ENCODE measurements at regions not wholly inside any gene's neighbourhood (a gene's known extent, or its start where the extent isn't known, plus 50 kb on each side); places are given as distances from the start of the nearest gene placed in this dataset.
"Not testable (repeated sequence)": the region's sequence is repeated elsewhere in the genome, so short reads cannot be mapped to it uniquely, and the experiment has no call there.

GRCh38 chr5:106530150-106530549 lies 1140.6 kb downstream of the EFNA5 start:
- in situ Hi-C loops (cut with HindIII; ENCODE audit: low pct_ligation_motif_present, low pct_unique_long_range_greater_than_20kb, low sequenced_read_pairs): no loop called here
- no peak for DNase-seq

DNA sequence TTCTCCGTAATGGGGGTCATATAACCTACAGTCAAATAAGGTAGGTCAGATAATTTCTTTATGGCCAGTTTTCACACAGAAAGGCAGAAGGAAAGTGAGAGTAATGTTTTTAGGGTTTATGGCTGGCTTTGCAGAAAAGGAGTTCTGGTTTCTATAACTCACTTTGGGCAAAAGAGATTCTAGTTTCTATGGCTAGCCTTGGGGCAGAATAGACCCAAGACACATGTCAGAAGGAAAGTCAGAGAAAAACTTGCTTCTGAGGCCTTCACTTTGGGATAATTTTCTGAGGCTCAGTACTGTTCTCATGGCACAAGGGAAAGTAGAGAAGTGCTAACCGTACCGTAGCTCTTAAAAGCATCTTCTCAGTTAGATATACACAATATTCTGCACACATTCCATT lies 1145.3 kb downstream of the EFNA5 start:
- in situ Hi-C loops (cut with HindIII; ENCODE audit: low pct_ligation_motif_present, low pct_unique_long_range_greater_than_20kb, low sequenced_read_pairs): no loop called here
- DNase-seq: no peak

- DNase-seq: no peak
- in situ Hi-C loops (cut with HindIII; ENCODE audit: low pct_ligation_motif_present, low pct_unique_long_range_greater_than_20kb, low sequenced_read_pairs): no loop called here
Measured at GRCh38 chr5:106523852-106524251, 1146.9 kb downstream of the EFNA5 start.

DNA sequence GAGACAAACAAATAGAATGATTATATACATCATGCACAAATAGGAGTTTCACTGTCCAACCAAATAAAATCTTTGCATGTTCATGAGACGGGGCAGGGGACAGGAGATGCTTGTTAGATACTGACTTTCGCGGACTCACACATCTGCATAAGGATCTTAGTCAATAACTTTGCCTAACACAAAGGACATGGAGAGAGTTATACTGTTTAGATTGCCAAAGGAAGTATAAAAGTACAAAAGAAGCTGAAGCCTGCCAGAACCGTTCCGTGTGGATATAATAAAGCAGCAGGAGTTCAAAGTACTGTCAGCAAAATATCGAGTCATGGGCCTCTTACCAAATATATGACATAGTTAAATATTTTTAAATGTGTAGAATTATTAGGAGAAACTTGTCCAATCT lies 1148.4 kb downstream of the EFNA5 start:
- in situ Hi-C loops (cut with HindIII; ENCODE audit: low pct_ligation_motif_present, low pct_unique_long_range_greater_than_20kb, low sequenced_read_pairs): no loop called here
- DNase-seq: no peak

DNA sequence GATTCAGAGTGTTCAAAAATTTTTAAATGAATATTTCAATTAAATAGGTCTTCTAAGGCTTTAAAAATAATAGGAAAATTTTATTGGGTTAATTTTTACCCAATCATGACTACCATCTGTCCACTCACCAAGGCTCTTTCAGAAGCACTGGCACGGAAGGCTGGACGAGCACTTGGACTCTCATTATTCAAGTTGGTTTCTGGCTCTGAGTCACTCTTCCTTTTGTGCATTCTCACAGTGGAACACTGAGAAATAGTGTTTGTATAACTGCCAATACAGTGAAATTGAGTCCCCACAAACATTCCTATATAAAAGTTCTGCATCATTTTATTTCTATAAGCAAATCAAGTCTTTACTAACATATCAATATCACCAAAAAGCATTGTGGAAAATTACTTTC lies 1149.0 kb downstream of the EFNA5 start:
- in situ Hi-C loops (cut with HindIII; ENCODE audit: low pct_ligation_motif_present, low pct_unique_long_range_greater_than_20kb, low sequenced_read_pairs): no loop called here
- peak; percentile 74 for DNase-seq

DNA sequence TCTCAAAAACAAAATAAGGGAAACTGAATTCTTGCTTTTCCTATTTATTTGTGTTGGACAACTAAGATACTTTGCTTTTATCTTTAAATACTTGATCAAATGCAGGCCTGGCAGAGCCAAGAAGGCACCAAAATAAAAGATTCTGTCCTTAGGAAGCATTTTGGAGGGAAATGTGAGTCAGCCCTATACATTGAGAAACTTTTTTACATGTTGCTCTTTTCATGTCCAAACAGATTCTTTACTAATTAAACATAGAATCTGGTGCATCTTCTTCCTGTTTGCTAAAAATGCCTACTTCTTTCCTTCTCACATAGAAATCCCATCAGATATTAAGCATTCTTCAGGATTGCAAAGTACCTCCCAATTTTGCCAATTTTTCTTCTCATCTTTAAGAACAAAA lies 1160.4 kb downstream of the EFNA5 start:
- DNase-seq: no peak
- in situ Hi-C loops (cut with HindIII; ENCODE audit: low pct_ligation_motif_present, low pct_unique_long_range_greater_than_20kb, low sequenced_read_pairs): no loop called here

DNA sequence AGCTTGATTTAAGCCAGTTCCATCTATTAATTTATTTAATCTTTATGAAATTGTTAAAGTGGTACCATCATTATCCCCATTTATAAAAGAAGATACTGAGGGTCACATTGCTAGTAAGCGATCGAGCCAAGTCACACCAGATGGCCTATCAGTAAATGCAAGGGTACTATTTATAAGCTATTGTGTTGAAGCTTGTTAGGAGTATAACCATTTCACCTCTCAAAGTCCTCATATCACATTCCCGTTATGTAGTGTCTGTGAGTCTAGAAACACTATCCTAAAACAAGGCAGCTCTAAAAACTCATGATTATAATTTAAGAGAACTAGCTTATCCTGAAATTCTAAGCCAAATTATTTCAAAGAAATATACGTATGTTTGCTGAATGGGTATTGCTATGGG lies 1161.8 kb downstream of the EFNA5 start:
- in situ Hi-C loops (cut with HindIII; ENCODE audit: low pct_ligation_motif_present, low pct_unique_long_range_greater_than_20kb, low sequenced_read_pairs): no loop called here
- DNase-seq: no peak

DNA sequence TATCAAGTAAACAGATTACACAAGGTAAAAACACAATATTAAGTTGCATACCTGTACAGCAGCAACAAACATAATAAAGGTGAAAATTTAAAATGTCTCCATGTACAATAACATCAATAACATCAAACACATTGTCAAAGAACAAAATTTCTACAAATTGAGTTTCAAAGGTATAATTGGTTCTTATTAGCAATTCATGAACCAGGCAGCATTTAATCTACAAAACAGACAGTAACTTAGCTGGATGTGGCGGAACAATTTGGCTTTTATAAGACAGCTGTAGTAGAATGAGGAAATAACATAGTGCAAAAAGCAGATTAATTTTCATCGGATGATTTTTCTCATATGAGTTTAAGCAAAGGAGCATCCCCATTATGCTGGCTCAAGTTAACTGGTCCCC lies 1176.8 kb downstream of the EFNA5 start:
- DNase-seq: no peak
- in situ Hi-C loops (cut with HindIII; ENCODE audit: low pct_ligation_motif_present, low pct_unique_long_range_greater_than_20kb, low sequenced_read_pairs): no loop called here

GRCh38 chr5:106489004-106489403 lies 1181.7 kb downstream of the EFNA5 start:
- in situ Hi-C loops (cut with HindIII; ENCODE audit: low pct_ligation_motif_present, low pct_unique_long_range_greater_than_20kb, low sequenced_read_pairs): no loop called here
- no peak for DNase-seq

DNA sequence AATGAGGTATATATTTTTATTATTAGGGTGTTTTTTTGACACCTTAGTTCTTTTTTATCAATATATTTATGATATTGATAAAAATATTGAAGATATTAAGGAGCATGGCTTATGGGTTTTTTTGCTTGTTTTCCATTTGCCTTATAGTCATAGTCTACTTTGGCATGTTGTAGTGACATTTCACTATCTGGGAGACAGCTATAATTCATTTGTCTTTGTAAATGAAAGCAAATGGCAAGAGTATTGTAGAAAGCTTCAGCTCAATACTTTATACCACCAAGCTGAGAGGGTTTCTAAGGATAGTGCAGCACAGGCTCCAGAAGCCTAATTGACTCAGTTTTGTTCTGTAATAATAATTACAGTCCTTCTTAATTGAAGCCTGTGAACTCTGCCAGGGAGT lies 1182.3 kb downstream of the EFNA5 start:
- DNase-seq: no peak
- in situ Hi-C loops (cut with HindIII; ENCODE audit: low pct_ligation_motif_present, low pct_unique_long_range_greater_than_20kb, low sequenced_read_pairs): no loop called here

DNA sequence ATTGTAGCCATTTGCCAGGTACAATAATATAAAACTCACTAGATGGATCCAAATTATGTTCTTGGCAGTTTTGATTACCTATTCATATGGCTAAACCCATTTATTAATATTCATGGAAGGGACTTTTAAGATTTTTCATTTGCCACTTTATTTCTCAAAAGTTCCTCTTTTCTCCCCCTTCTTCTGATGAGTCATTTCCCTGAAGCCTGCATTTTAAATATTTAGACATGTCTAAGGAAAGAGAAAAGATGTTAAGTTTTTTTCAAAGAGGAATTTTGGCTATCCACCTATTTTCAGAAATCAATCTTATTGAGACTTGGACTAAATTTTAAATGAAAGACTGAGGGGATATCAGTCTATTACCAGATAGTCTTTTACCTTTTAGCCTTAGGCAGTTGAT lies 1189.4 kb downstream of the EFNA5 start:
- in situ Hi-C loops (cut with HindIII; ENCODE audit: low pct_ligation_motif_present, low pct_unique_long_range_greater_than_20kb, low sequenced_read_pairs): no loop called here
- no peak for DNase-seq

GRCh38 chr5:106476630-106477029 lies 1194.1 kb downstream of the EFNA5 start:
- in situ Hi-C loops (cut with HindIII; ENCODE audit: low pct_ligation_motif_present, low pct_unique_long_range_greater_than_20kb, low sequenced_read_pairs): no loop called here
- DNase-seq: no peak

DNA sequence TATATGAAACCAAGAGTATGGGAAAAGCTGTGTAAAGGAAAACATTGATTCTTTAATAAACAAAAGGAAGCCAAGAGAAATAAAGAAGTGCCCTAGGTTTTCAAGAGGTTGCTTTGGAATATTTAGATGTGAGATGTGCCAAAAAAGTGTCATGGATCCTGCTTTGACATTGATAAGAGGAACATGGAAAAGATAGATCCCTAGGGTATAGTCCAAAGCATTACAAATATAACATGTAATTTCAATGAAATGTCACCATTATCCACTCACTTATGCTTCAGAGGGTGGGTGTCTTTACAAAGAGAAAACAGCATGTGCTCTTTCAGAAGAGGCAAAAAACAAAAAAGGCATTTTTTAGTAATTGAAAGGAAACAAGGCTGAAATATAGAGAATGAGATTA lies 1196.7 kb downstream of the EFNA5 start:
- in situ Hi-C loops (cut with HindIII; ENCODE audit: low pct_ligation_motif_present, low pct_unique_long_range_greater_than_20kb, low sequenced_read_pairs): no loop called here
- no peak for DNase-seq

GRCh38 chr5:106459541-106459940 lies 1211.2 kb downstream of the EFNA5 start:
- no peak for DNase-seq
- in situ Hi-C loops (cut with HindIII; ENCODE audit: low pct_ligation_motif_present, low pct_unique_long_range_greater_than_20kb, low sequenced_read_pairs): no loop called here

DNA sequence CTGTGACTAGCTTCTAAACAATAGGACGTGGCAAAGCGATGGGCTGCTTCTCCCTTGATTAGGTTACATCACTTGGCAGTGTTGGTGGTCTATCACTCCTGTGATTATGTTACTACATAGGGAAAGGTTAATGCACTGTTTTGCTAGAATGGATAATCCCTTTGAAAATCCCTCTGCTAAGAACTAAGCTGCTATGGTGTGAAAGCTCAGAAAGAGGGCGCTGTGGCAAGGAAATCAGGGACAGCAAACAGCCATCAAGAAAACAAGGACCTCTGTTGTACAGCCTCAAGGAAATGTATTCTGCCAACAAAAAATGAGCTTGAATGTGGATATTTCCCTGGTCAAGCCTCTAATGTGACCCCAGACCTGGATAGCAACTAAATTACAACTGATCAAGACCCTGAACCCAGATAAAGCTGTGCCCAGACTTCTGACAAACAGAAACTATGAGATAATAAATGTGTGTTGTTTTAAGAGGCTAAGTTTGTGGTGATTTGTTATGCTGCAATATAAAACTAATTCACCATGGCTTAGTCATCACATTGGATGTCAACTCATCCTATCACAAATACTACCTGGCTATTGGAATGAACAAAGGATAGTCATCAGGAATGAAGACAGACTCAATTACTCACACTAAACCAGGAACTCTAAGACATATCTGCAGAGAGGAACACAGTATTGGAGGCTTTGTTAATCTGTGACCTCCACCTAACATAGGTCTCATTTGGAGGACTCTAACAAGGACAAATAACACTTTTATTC lies 1215.9 kb downstream of the EFNA5 start:
- in situ Hi-C loops (cut with HindIII; ENCODE audit: low pct_ligation_motif_present, low pct_unique_long_range_greater_than_20kb, low sequenced_read_pairs): no loop called here
- peak; percentile 45 for DNase-seq

GRCh38 chr5:106454050-106454449 lies 1216.7 kb downstream of the EFNA5 start:
- DNase-seq: no peak
- in situ Hi-C loops (cut with HindIII; ENCODE audit: low pct_ligation_motif_present, low pct_unique_long_range_greater_than_20kb, low sequenced_read_pairs): no loop called here

GRCh38 chr5:106451998-106452397 lies 1218.7 kb downstream of the EFNA5 start:
- in situ Hi-C loops (cut with HindIII; ENCODE audit: low pct_ligation_motif_present, low pct_unique_long_range_greater_than_20kb, low sequenced_read_pairs): no loop called here
- DNase-seq: no peak

- DNase-seq: no peak
- in situ Hi-C loops (cut with HindIII; ENCODE audit: low pct_ligation_motif_present, low pct_unique_long_range_greater_than_20kb, low sequenced_read_pairs): no loop called here
Measured at GRCh38 chr5:106443746-106444145, 1227.0 kb downstream of the EFNA5 start.

DNA sequence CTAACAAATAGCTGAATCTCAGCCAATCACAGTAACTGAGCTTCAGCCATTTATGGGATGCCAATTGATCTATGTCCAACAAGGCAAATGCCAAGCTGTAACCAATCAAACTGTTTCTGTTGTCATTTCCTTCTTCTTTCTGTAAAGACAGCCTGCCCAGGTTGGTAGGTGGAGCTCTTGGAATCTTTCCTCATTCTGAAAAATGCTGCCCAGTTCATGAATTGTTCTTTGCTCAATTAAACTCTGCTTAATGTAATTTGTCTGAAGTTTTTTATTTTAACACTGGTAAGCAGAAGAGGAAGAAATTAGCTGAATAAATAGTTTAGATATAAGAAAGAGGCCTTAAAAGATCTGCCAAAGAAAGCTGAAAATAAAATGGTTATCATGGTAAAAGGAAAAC lies 1235.6 kb downstream of the EFNA5 start:
- in situ Hi-C loops (cut with HindIII; ENCODE audit: low pct_ligation_motif_present, low pct_unique_long_range_greater_than_20kb, low sequenced_read_pairs): no loop called here
- DNase-seq: no peak

- DNase-seq; in situ Hi-C loops (cut with HindIII; ENCODE audit: low pct_ligation_motif_present, low pct_unique_long_range_greater_than_20kb, low sequenced_read_pairs): not testable (repeated sequence)
Measured at GRCh38 chr5:106430733-106431132, 1240.0 kb downstream of the EFNA5 start.
